PC-9 (cell line): ENCODE measurements at regions not wholly inside any gene's neighbourhood (a gene's known extent, or its start where the extent isn't known, plus 50 kb on each side); places are given as distances from the start of the nearest gene placed in this dataset.

Experiments
- CTCF ChIP-seq: fragments of 200-600 bp; sonication (generic); conservative IDR thresholded peaks from 2 replicates; pipeline ENCODE4 v1.6.1; 2017; ENCODE audit warnings: mixed run types, antibody characterized with exemption, mild to moderate bottlenecking, moderate library complexity
- EZH2 ChIP-seq: fragments of 200-600 bp; sonication (generic); IDR thresholded peaks from 2 replicates; pipeline ENCODE4 v1.8.0; 2017; ENCODE audit warnings: antibody characterized with exemption, low read depth

DNA sequence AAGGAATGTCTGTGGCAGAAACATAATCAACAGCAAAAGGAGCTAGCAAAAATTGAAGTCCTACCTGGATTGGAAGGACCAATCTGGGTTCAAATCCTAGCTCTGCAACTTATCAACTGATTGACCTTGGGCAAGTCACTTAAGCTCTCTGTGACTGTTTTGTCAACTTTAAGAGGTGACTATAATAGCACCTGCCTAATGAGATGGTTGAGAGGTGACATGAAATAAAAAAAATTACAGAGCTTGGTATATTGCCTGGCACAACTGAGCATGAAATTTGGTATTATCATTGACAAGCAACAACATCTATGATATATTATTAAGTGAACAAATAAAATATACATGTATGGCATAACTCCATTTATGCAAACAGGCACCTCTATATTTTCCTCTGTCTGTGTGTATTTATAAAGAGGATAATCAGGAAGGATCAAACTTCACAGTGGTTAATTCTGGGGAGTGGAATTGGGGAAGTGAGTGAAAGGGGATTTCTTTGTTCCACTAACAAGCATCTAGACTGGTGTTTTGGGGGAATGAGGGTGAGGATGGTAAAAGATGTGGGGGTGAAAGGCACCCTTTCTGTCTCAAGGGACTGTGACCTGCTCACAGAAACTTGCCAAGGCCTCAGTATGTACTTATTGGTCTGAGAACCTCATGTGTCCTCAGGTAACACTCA is 132.8 kb upstream of the SERTAD2 start:
- TF ChIP-seq CTCF (no peak), EZH2 (no peak)
